IMR-90 (cell line): ENCODE measurements at regions not wholly inside any gene's neighbourhood (a gene's known extent, or its start where the extent isn't known, plus 50 kb on each side); places are given as distances from the start of the nearest gene placed in this dataset.

Source experiments
- CEBPB ChIP-seq: IDR thresholded peaks from 2 replicates; pipeline ENCODE4 v1.6.1; 2012; ENCODE audit warnings: low read depth, low read length, improper control_type of control experiment
- POLR2A ChIP-seq: IDR thresholded peaks from 2 replicates; pipeline ENCODE4 v1.6.1; 2012; ENCODE audit warnings: mild to moderate bottlenecking, low read depth, low read length
- SMC3 ChIP-seq: fragments of 150-350 bp; IDR thresholded peaks from 2 replicates; pipeline ENCODE4 v1.6.1; 2016; ENCODE audit warnings: low read depth, mild to moderate bottlenecking, antibody characterized with exemption, low read length, moderate library complexity
- TF ChIP-seq, protein P1 (sequence below): conservative IDR thresholded peaks from 2 replicates; pipeline ENCODE4 v1.5.1; 2012; ENCODE audit warnings: mild to moderate bottlenecking, low read depth, low read length, improper control_type of control experiment

DNA sequence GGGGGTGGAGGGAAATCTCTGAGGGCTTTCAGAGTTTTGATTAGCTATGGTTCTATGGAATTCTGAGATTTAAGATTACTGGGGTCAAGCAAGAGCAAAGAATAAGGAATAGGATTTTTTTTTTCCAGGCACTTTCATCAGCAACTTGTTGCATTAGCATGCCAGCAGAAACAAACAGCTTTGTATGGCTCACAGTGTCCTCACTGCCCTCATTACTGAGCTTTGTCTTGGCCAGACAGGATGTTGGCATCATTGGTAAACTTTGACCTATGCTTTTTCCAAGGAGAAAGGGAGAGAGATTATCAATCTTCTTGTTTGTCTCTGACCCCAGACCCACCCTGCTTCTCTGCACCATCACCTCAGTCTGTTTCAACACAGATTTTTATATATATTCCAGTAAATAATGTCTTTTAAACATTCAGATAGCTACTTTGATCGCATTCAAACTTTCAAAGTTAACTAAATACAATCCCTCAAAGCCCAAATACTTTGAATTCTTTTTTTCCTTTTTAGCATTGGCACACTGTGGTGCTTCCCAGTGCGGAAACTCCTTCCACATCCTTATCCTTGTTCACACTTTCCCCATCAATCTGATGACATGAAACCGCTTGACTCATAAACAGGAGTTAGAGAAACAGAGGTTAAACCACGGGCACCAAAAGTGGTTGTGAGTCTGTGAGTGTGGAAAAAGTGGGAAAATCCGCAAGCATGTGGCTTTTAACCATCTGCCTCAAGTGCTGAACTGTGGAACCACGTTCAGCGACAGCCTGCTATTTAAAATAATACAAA, 282.2 kb upstream of the FAR2 start:
- TF ChIP-seq SMC3, result no peak
- no peak for TF ChIP-seq POLR2A
- TF ChIP-seq CEBPB, result no peak
- TF ChIP-seq, protein P1, sequence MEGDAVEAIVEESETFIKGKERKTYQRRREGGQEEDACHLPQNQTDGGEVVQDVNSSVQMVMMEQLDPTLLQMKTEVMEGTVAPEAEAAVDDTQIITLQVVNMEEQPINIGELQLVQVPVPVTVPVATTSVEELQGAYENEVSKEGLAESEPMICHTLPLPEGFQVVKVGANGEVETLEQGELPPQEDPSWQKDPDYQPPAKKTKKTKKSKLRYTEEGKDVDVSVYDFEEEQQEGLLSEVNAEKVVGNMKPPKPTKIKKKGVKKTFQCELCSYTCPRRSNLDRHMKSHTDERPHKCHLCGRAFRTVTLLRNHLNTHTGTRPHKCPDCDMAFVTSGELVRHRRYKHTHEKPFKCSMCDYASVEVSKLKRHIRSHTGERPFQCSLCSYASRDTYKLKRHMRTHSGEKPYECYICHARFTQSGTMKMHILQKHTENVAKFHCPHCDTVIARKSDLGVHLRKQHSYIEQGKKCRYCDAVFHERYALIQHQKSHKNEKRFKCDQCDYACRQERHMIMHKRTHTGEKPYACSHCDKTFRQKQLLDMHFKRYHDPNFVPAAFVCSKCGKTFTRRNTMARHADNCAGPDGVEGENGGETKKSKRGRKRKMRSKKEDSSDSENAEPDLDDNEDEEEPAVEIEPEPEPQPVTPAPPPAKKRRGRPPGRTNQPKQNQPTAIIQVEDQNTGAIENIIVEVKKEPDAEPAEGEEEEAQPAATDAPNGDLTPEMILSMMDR, result no peak
